Coronary artery (tissue), 2 donors: ENCODE measurements at regions not wholly inside any gene's neighbourhood (a gene's known extent, or its start where the extent isn't known, plus 50 kb on each side); places are given as distances from the start of the nearest gene placed in this dataset.

ENCODE experiments used
- DNase-seq: peaks from one replicate; pipeline ENCODE4 v3.0.0-alpha.2; 2017; ENCODE audit warnings: low spot score
- H3K27ac ChIP-seq, 2 donors: fragments of 200-600 bp; sonication (generic); one replicate each; pipeline ENCODE4 v1.5.1; 2016 to 2019
- H3K4me3 ChIP-seq: fragments of 200-600 bp; sonication (generic); 2 replicates; pipeline ENCODE4 v1.5.1; 2016; ENCODE audit warnings: mild to moderate bottlenecking, moderate library complexity
- CTCF ChIP-seq: fragments of 200-600 bp; sonication (generic); IDR thresholded peaks from one replicate; pipeline ENCODE4 v1.5.1; 2019; ENCODE audit warnings: antibody characterized with exemption

DNA sequence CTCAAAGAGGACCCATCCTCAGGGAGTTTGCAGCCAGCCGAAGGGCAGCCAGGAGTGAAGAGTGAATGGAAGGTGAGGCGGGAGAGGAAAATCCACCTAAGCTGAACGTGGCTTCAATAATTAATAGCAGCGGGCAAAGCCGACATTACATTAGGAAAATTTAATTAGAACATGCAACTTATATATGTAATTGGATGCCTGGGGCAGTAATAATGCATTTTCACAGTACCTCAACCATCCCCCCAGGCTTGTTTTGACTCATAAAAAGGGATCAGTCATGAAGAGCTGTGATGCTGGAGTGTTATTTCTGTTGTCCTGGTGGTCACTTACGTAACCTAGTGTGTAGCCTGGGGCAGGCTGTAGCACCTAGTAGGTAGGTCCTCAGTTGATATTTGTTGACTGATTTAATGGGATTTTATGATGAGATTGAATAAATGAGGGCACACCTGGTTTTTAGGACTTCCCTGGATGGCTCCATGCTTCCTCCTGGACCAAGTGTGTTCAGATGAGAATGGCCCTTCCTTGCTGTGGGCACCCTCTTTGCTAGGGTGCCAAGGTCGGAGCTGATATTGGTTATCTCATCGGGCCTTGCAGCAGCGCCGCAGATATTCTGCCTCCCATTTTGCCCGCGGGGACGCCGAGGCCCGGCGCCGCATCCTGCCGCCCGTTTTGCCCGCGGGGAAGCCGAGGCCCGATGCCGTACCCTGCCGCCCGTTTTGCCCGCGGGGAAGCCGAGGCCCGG lies 128.8 kb downstream of the CDH26 start:
- no peak for DNase-seq
- Histone ChIP-seq H3K27ac (no peak overlapping the region), H3K4me3 (peak overlapping the region; percentile 61)
- TF ChIP-seq CTCF: no peak

DNA sequence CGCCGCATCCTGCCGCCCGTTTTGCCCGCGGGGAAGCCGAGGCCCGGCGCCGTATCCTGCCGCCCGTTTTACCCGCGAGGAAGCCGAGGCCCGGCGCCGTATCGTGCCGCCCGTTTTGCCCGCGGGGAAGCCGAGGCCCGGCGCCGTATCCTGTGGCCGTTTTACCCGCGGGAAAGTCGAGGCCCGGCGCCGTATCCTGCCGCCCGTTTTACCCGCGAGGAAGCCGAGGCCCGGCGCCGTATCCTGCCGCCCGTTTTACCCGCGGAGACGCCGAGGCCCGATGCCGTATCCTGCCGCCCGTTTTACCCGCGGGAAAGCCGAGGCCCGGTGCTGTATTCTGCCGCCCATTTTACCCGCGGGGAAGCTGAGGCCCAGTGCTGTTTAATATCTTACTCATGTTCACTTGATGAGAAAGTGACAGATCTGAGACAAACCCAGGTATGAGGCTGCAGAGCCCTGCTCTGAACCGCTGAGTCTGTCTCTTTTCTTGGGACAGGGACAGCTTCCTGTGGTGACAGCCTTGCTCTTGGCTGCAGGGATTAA lies 129.4 kb downstream of the CDH26 start:
- no peak for TF ChIP-seq CTCF
- DNase-seq: no peak
- peak overlapping the region; percentile 61 for H3K4me3 ChIP-seq
- H3K27ac ChIP-seq: no peak overlapping the region

GRCh38 chr20:60088236-60088635 lies 130.0 kb downstream of the CDH26 start:
- H3K27ac ChIP-seq: no peak overlapping the region
- H3K4me3 ChIP-seq: no peak overlapping the region
- TF ChIP-seq CTCF: no peak
- no peak for DNase-seq

- DNase-seq: no peak
- no peak overlapping the region for H3K4me3 ChIP-seq
- no peak for TF ChIP-seq CTCF
- no peak overlapping the region for H3K27ac ChIP-seq
These were observed 132.4 kb downstream of the CDH26 start for GRCh38 chr20:60090631-60091030.

GRCh38 chr20:60091305-60091704 lies 133.1 kb downstream of the CDH26 start:
- TF ChIP-seq CTCF: no peak
- DNase-seq: no peak
- Histone ChIP-seq H3K4me3 (no peak overlapping the region), H3K27ac (no peak overlapping the region)

GRCh38 chr20:60091861-60092260 lies 133.6 kb downstream of the CDH26 start:
- DNase-seq: no peak
- Histone ChIP-seq H3K4me3 (no peak overlapping the region), H3K27ac (no peak overlapping the region)
- no peak for TF ChIP-seq CTCF

GRCh38 chr20:60092729-60093128 lies 134.5 kb downstream of the CDH26 start:
- Histone ChIP-seq H3K4me3 (no peak overlapping the region), H3K27ac (no peak overlapping the region)
- no peak for TF ChIP-seq CTCF
- DNase-seq: no peak
